HCT116 (cell line): ENCODE measurements at regions not wholly inside any gene's neighbourhood (a gene's known extent, or its start where the extent isn't known, plus 50 kb on each side); places are given as distances from the start of the nearest gene placed in this dataset.

Source experiments
- CEBPB ChIP-seq: IDR thresholded peaks from 2 replicates; pipeline ENCODE4 v1.6.1; 2012; ENCODE audit warnings: low read depth
- CTCF ChIP-seq, 3 experiments: fragments of 200-600 bp in 1 of 3; sonication (generic) in 1 of 3; IDR thresholded peaks in 2 of 3; conservative IDR thresholded peaks in 1 of 3; 2 replicates each; pipeline ENCODE4 v1.5.1; 2012 to 2017; ENCODE audit warnings: low read depth in 2 of 3, low read length in 2 of 3, antibody characterized with exemption in 1 of 3, borderline replicate concordance in 1 of 3, control low read depth in 1 of 3, mild to moderate bottlenecking in 1 of 3, mixed read lengths in 1 of 3, mixed run types in 1 of 3, moderate library complexity in 1 of 3; ENCODE audit not compliant: insufficient read depth in 1 of 3
- ELF1 ChIP-seq: IDR thresholded peaks from 2 replicates; pipeline ENCODE4 v1.6.1; 2012; ENCODE audit warnings: low read depth, borderline replicate concordance
- EZH2 ChIP-seq: fragments of 200-600 bp; sonication (generic); IDR thresholded peaks from 2 replicates; pipeline ENCODE4 v1.6.1; 2017; ENCODE audit warnings: antibody characterized with exemption, mixed run types
- EZH2phosphoT487 ChIP-seq: fragments of 200-600 bp; IDR thresholded peaks from 2 replicates; pipeline ENCODE4 v1.6.1; 2018; ENCODE audit warnings: antibody characterized with exemption, borderline replicate concordance
- FOSL1 ChIP-seq: IDR thresholded peaks from 2 replicates; pipeline ENCODE4 v1.6.1; 2012; ENCODE audit warnings: low read depth
- POLR2A ChIP-seq: IDR thresholded peaks from 2 replicates; pipeline ENCODE4 v1.7.0; 2011; ENCODE audit warnings: borderline replicate concordance; ENCODE audit not compliant: insufficient read depth, insufficient read length; ENCODE audit errors: extremely low read depth
- POLR2AphosphoS5 ChIP-seq: IDR thresholded peaks from 2 replicates; pipeline ENCODE4 v1.6.1; 2011; ENCODE audit warnings: mild to moderate bottlenecking, low read depth, low read length, moderate library complexity
- RAD21 ChIP-seq: IDR thresholded peaks from 2 replicates; pipeline ENCODE4 v1.6.1; 2012; ENCODE audit warnings: low read depth, mild to moderate bottlenecking
- REST ChIP-seq: IDR thresholded peaks from 2 replicates; pipeline ENCODE4 v1.6.1; 2012; ENCODE audit warnings: low read depth
- SIN3A ChIP-seq: IDR thresholded peaks from 2 replicates; pipeline ENCODE4 v1.6.1; 2012; ENCODE audit warnings: low read depth
- ZBTB33 ChIP-seq: IDR thresholded peaks from 2 replicates; pipeline ENCODE4 v1.6.1; 2011; ENCODE audit warnings: mild to moderate bottlenecking, low read length, moderate library complexity; ENCODE audit not compliant: insufficient replicate concordance; ENCODE audit errors: extremely low read depth
- ZFX ChIP-seq: fragments of 450-650 bp; IDR thresholded peaks from 2 replicates; pipeline ENCODE4 v1.6.1; 2017

- no peak for TF ChIP-seq POLR2AphosphoS5
- TF ChIP-seq CTCF (IDR thresholded peaks at IDR 0.05 in 2 of 3, conservative IDR thresholded peaks at IDR 0.05 in 1 of 3; ENCODE audit: borderline replicate concordance in 1 of 3, insufficient read depth in 1 of 3, low read depth in 2 of 3, low read length in 2 of 3) = no peak
- TF ChIP-seq SIN3A = no peak
- no peak for TF ChIP-seq ELF1
- no peak for TF ChIP-seq RAD21
- no peak for TF ChIP-seq ZFX
- no peak for TF ChIP-seq EZH2phosphoT487
- TF ChIP-seq REST = no peak
- no peak for TF ChIP-seq FOSL1
- no peak for TF ChIP-seq POLR2A
- no peak for TF ChIP-seq EZH2
- no peak for TF ChIP-seq CEBPB
- TF ChIP-seq ZBTB33 = no peak
Measured at GRCh38 chr18:76051396-76052226, 443.4 kb downstream of the ZNF516 start.
